GM13976 (cell line): ENCODE measurements at regions not wholly inside any gene's neighbourhood (a gene's known extent, or its start where the extent isn't known, plus 50 kb on each side); places are given as distances from the start of the nearest gene placed in this dataset.

Experiments used
- DNase-seq: peaks from one replicate; pipeline ENCODE4 v3.0.0; 2012; ENCODE audit warnings: low spot score
- in situ Hi-C: fragments of 300-500 bp; cut with MboI; formaldehyde crosslinking; loops from one replicate; pipeline ENCODE4 v1.12.0; 2022; ENCODE audit warnings: low sequenced_read_pairs, mixed read lengths, inconsistent platforms; ENCODE audit not compliant: unreplicated experiment
- TF ChIP-seq, protein P1 (sequence below): IDR thresholded peaks from 2 replicates; pipeline ENCODE4 v1.5.1; 2012; ENCODE audit warnings: borderline replicate concordance, mild to moderate bottlenecking; ENCODE audit not compliant: insufficient read depth; ENCODE audit errors: extremely low read depth, missing control alignments, control extremely low read depth

DNA sequence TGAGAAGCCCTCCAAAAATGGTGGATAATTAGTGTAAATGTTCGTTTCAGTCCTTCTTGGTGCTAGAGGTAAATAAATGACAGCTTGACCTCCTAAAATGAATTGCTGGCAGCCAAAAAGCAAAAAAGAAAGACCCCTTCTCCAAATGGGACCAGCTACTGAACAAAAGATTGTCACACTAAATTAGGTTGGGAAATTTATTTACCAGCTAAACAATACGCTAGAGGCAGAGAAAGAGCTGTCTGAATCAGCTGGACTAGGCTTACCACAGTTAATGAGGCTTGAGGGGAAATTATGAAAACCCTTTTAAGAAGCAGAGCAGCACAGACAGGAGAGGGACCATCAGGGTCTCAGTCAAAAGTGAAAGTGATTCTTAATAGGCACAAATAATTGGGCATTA is 498.9 kb downstream of the SUCLA2 start:
- in situ Hi-C loops: no loop called here
- DNase-seq: no peak
- TF ChIP-seq, protein P1, sequence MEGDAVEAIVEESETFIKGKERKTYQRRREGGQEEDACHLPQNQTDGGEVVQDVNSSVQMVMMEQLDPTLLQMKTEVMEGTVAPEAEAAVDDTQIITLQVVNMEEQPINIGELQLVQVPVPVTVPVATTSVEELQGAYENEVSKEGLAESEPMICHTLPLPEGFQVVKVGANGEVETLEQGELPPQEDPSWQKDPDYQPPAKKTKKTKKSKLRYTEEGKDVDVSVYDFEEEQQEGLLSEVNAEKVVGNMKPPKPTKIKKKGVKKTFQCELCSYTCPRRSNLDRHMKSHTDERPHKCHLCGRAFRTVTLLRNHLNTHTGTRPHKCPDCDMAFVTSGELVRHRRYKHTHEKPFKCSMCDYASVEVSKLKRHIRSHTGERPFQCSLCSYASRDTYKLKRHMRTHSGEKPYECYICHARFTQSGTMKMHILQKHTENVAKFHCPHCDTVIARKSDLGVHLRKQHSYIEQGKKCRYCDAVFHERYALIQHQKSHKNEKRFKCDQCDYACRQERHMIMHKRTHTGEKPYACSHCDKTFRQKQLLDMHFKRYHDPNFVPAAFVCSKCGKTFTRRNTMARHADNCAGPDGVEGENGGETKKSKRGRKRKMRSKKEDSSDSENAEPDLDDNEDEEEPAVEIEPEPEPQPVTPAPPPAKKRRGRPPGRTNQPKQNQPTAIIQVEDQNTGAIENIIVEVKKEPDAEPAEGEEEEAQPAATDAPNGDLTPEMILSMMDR: no peak

DNA sequence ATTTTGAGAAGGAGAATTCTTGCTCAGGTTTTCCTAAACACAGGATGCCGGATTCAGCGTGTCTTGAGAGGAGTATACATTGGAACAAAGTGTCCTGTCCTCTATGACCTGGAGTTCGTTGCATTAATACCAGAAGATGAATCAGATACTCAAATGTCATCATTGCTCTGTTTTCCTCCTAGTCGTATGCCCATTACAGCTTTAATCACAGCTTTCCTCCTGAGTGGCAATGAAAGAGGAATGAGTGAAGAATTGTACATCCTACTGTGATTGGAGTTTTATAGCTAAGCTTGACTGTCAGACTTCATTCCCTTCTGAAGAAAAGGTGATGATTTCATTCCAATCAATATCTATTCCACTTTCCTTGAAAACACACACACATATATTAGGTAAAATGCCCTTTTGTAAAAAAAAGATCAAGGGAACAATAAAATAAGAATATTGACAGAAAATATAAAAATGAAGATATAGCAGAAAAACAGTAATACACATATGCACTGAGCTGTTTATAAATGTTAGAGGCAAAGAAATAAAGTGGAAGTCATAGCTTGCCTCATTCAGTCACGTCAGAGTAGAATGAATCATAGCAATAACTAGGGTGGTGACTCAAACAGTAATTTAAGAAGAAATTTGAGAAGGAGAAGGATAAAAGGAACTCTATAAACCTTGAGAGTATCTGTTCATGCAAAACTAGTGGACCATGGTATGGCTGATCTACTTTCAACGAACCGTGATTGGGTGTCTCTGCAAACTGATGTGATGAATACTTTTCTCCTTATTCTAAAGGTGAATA is 501.5 kb downstream of the SUCLA2 start:
- in situ Hi-C loops: no loop called here

DNA sequence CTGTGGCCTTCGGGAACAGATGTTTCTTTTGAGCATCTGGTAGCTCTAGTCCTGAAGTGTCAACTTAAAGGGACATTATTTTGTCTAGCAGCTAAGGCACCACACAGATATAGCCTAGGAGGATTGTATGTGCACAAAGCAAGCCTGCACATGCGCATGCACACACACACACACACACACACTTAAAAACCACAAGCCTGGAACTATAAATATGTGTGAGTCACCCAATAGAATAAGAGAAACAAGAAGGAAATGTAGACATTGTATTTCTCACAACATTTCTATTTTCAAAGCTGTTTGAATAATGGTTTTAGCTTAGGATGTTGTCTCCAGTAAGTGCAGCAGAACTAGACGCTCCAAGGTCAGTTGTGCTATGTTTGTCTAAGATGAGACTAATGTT is 516.5 kb downstream of the SUCLA2 start:
- in situ Hi-C loops: no loop called here
- DNase-seq: no peak
- TF ChIP-seq, protein P1: no peak

More for the DNA sequence above, 501.5 kb downstream of the SUCLA2 start:
- no peak for DNase-seq
- TF ChIP-seq, protein P1: no peak

DNA sequence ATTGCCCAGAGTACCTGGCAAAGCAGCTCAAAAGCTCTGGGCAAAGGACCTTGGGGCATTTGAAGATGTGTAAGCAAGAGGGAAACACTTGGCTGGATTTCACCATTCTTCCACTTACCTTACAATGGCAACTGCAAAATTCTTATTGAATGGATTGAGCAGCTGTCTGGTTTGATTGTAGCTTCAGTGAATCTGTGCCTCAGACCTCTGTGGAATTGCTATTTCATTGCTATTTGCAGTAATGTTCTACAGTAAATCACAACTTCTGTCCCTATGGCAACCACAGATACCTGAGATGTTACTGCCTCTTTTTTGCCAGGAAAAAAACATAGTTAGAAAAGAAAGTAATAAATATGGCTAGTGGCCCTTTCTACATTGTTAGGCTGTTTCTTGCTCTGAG is 519.5 kb downstream of the SUCLA2 start:
- in situ Hi-C loops: no loop called here

DNA sequence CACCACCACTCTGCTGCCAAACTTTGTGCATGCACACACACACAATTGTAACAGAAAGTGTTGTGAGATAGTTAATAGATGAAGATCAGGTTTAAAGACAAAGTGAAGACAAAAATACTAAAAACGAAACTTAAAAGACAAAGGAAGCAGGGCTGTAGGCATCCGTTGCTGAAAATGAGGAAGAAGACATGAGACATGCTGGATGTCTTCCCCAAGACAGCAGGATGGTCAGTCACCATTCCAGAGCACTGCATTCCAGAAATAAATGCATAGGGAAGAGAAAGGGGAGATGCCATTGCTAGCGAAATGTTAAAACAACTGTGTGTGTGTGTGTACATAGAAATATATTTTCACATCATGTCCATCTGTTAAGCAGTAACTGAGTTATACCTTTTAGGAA is 520.1 kb downstream of the SUCLA2 start:
- TF ChIP-seq, protein P1: no peak
- in situ Hi-C loops: no loop called here

More for the DNA sequence above, 519.5 kb downstream of the SUCLA2 start:
- no peak for DNase-seq
- TF ChIP-seq, protein P1: no peak

DNA sequence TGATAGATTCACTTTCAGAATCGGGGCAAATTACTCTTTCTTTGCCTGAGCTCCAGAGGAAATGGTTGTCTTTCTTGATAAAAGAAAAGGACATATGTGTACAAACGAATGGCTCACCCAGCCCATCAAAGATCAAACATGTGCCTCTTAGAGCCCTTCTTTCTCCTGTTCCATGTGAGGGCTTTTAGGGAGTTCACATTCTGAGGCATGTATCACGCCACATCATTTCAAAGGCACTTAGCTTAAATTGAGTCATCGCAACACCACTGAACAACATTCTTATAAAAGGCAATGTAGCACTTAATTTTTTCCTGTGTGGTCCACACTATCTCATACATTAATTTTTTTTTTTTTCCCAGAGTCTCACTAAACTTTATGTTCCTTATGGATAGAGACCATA is 521.0 kb downstream of the SUCLA2 start:
- in situ Hi-C loops: no loop called here
- DNase-seq: no peak
- TF ChIP-seq, protein P1: no peak

More for the DNA sequence above, 520.1 kb downstream of the SUCLA2 start:
- DNase-seq: no peak

DNA sequence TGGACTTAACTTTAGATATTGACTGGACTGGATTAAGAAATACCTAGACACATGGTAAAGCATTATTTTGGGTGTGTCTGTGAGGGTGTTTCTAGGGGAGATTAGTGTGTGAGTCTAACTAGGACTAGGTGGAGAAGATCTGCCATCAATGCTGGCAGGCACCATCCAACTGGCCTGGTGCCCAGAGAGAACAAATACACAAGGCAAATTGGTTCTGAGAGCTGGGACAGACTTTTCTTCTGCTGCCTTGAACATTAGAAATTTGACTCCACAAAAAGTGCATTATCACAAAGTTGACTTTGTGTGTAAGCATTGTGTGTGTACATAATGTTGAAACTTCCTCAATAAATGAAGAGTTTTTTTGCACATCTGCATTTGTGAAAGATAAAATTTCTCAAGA is 522.1 kb downstream of the SUCLA2 start:
- TF ChIP-seq, protein P1: no peak
- in situ Hi-C loops: no loop called here
- DNase-seq: no peak
